Spleen (tissue), 7 donors: ENCODE measurements at regions not wholly inside any gene's neighbourhood (a gene's known extent, or its start where the extent isn't known, plus 50 kb on each side); places are given as distances from the start of the nearest gene placed in this dataset.

ENCODE experiments used
- POLR2A ChIP-seq, 3 donors: fragments of 450-650 bp; IDR thresholded peaks; one replicate each; pipeline ENCODE4 v1.5.1; 2017; ENCODE audit warnings: antibody characterized with exemption in 3 of 3, mild to moderate bottlenecking in 1 of 3
- TF ChIP-seq, protein P1 (sequence below), 11 experiments: fragments of 200-600 bp in 7 of 11; fragments of 450-650 bp in 4 of 11; sonication (generic) in 4 of 11; IDR thresholded peaks in 8 of 11; conservative IDR thresholded peaks in 3 of 11; 1 replicate in 7 of 11; 2 replicates in 4 of 11; pipeline versions ENCODE4 v1.4.0 to v1.8.0; 2016 to 2021; ENCODE audit warnings: antibody characterized with exemption in 11 of 11, inconsistent platforms in 4 of 11, mild to moderate bottlenecking in 1 of 11
- donor health status: DM: no; HTN: no; CAD: no; lungs with moderate emphysema.
- donor health status: DM: no; HTN: no; CAD: no.
- donor health status: DM: no; HTN: no; CAD: no.

DNA sequence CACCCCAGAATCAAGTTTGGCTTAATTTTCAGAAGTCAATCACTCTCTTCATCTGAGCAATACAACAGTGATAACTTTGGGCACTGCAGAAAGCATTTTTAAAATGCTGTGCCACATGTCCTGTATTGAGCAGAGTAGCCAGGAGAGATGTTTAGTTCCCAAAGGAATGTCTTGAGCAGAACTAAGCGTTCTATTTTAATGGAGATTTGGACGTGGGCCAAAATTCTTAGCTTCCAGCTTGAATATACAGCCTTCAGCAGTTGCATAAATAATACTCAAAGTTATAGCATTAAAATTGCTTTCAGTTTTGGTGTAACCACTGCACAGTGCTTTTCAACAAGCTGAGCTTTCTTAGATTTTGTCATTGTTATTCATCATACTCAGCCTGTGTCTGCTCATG, 679.2 kb downstream of the NLGN4X start:
- no peak for TF ChIP-seq POLR2A (IDR thresholded peaks at IDR 0.05)
- TF ChIP-seq, protein P1, sequence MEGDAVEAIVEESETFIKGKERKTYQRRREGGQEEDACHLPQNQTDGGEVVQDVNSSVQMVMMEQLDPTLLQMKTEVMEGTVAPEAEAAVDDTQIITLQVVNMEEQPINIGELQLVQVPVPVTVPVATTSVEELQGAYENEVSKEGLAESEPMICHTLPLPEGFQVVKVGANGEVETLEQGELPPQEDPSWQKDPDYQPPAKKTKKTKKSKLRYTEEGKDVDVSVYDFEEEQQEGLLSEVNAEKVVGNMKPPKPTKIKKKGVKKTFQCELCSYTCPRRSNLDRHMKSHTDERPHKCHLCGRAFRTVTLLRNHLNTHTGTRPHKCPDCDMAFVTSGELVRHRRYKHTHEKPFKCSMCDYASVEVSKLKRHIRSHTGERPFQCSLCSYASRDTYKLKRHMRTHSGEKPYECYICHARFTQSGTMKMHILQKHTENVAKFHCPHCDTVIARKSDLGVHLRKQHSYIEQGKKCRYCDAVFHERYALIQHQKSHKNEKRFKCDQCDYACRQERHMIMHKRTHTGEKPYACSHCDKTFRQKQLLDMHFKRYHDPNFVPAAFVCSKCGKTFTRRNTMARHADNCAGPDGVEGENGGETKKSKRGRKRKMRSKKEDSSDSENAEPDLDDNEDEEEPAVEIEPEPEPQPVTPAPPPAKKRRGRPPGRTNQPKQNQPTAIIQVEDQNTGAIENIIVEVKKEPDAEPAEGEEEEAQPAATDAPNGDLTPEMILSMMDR (IDR thresholded peaks at IDR 0.05 in 8 of 11, conservative IDR thresholded peaks at IDR 0.05 in 3 of 11) = no peak
